GM23338 (cell line): ENCODE measurements at regions not wholly inside any gene's neighbourhood (a gene's known extent, or its start where the extent isn't known, plus 50 kb on each side); places are given as distances from the start of the nearest gene placed in this dataset.

Experiments used
- ATAC-seq: fragments of 200-7000 bp; cut with Tn5 transposase; 3 replicates; pipeline ENCODE4 v1.9.1; 2020
- DNase-seq: peaks from one replicate; pipeline ENCODE4 v3.0.0-alpha.2; 2015; ENCODE audit warnings: low spot score
- H2AFZ ChIP-seq: fragments of 200-600 bp; sonication (generic); 2 replicates; pipeline ENCODE4 v1.8.0; 2016; ENCODE audit warnings: antibody characterized with exemption, mild to moderate bottlenecking, moderate library complexity
- H3F3A ChIP-seq: fragments of 200-600 bp; sonication (generic); replicated peaks from 2 replicates; pipeline ENCODE4 v1.8.0; 2017; ENCODE audit warnings: antibody characterized with exemption, mixed run types, low read depth
- H3K27ac ChIP-seq: fragments of 200-600 bp; sonication (generic); 2 replicates; pipeline ENCODE4 v1.6.1; 2016; ENCODE audit warnings: low read depth
- H3K27me3 ChIP-seq: fragments of 200-600 bp; sonication (generic); 2 replicates; pipeline ENCODE4 v1.8.0; 2016; ENCODE audit warnings: mild to moderate bottlenecking, mixed run types, moderate library complexity; ENCODE audit not compliant: insufficient read depth
- H3K36me3 ChIP-seq: fragments of 200-600 bp; sonication (generic); 2 replicates; pipeline ENCODE4 v1.8.0; 2016; ENCODE audit warnings: mild to moderate bottlenecking; ENCODE audit not compliant: insufficient read depth
- H3K4me1 ChIP-seq: fragments of 200-600 bp; sonication (generic); 2 replicates; pipeline ENCODE4 v1.8.0; 2016; ENCODE audit warnings: mild to moderate bottlenecking, moderate library complexity; ENCODE audit not compliant: insufficient read depth
- H3K4me2 ChIP-seq: fragments of 200-600 bp; sonication (generic); 2 replicates; pipeline ENCODE4 v1.7.1; 2017; ENCODE audit warnings: mixed run types
- H3K4me3 ChIP-seq: fragments of 200-600 bp; sonication (generic); 2 replicates; pipeline ENCODE4 v1.6.1; 2016; ENCODE audit warnings: mixed run types
- H3K79me2 ChIP-seq: fragments of 200-600 bp; sonication (generic); replicated peaks from 2 replicates; pipeline ENCODE4 v1.8.0; 2017; ENCODE audit warnings: mild to moderate bottlenecking; ENCODE audit not compliant: insufficient read depth
- H3K9me2 ChIP-seq: fragments of 200-600 bp; sonication (generic); 2 replicates; pipeline ENCODE4 v1.8.0; 2017; ENCODE audit not compliant: insufficient read depth
- H4K20me1 ChIP-seq: fragments of 200-600 bp; sonication (generic); replicated peaks from 2 replicates; pipeline ENCODE4 v1.8.0; 2017; ENCODE audit warnings: mild to moderate bottlenecking; ENCODE audit not compliant: insufficient read depth
- H3K27ac Mint-ChIP-seq: 2 replicates; pipeline ENCODE4 v1.8.0; 2020; ENCODE audit warnings: inconsistent platforms, mild to moderate bottlenecking, moderate library complexity, mixed read lengths
- H3K27me3 Mint-ChIP-seq: 3 replicates; pipeline ENCODE4 v1.8.0; 2022; ENCODE audit warnings: low read depth, mild to moderate bottlenecking, moderate library complexity, mixed read lengths, inconsistent platforms; ENCODE audit not compliant: insufficient read depth, poor library complexity
- H3K36me3 Mint-ChIP-seq: 3 replicates; pipeline ENCODE4 v1.8.0; 2021; ENCODE audit warnings: low read depth, mild to moderate bottlenecking, inconsistent platforms, moderate library complexity, mixed read lengths
- H3K4me1 Mint-ChIP-seq: 3 replicates; pipeline ENCODE4 v1.8.0; 2020; ENCODE audit warnings: mild to moderate bottlenecking, inconsistent platforms, mixed read lengths
- H3K4me3 Mint-ChIP-seq: 3 replicates; pipeline ENCODE4 v1.8.0; 2021; ENCODE audit warnings: moderate library complexity, mild to moderate bottlenecking, inconsistent platforms, mixed read lengths
- H3K9me3 Mint-ChIP-seq: 3 replicates; pipeline ENCODE4 v1.8.0; 2020; ENCODE audit warnings: moderate library complexity, mild to moderate bottlenecking, inconsistent platforms, mixed read lengths
- CREB1 ChIP-seq: fragments of 250-450 bp; sonication (Bioruptor Pico); IDR thresholded peaks from 2 replicates; pipeline ENCODE4 v1.5.0; 2020; ENCODE audit warnings: low read depth, mild to moderate bottlenecking, moderate library complexity
- CTCF ChIP-seq, 2 experiments: fragments of 200-600 bp in 1 of 2; sonication (generic) in 1 of 2; conservative IDR thresholded peaks; 2 replicates each; pipeline versions ENCODE4 v1.5.1 to v1.6.1; 2016 to 2017; ENCODE audit warnings: antibody characterized with exemption in 2 of 2, low read depth in 2 of 2, mild to moderate bottlenecking in 2 of 2, moderate library complexity in 1 of 2
- ETS1 ChIP-seq: IDR thresholded peaks from 2 replicates; pipeline ENCODE4 v1.6.1; 2016; ENCODE audit warnings: antibody characterized with exemption
- EZH2phosphoT487 ChIP-seq: fragments of 200-600 bp; sonication (generic); IDR thresholded peaks from one replicate; pipeline ENCODE4 v1.8.1; 2018; ENCODE audit warnings: antibody characterized with exemption; ENCODE audit not compliant: unreplicated experiment
- JUNB ChIP-seq: IDR thresholded peaks from one replicate; pipeline ENCODE4 v1.6.1; 2016; ENCODE audit warnings: antibody characterized with exemption; ENCODE audit not compliant: unreplicated experiment
- NANOG ChIP-seq: IDR thresholded peaks from 2 replicates; pipeline ENCODE4 v1.6.1; 2016; ENCODE audit warnings: antibody characterized with exemption, borderline replicate concordance
- POLR2AphosphoS5 ChIP-seq: IDR thresholded peaks from 2 replicates; pipeline ENCODE4 v1.6.1; 2016; ENCODE audit warnings: antibody characterized with exemption, low read depth
- ZNF331 ChIP-seq: fragments of 250-450 bp; sonication (Bioruptor Pico); IDR thresholded peaks from 2 replicates; pipeline ENCODE4 v1.5.0; 2020; ENCODE audit warnings: low read depth, mild to moderate bottlenecking, moderate library complexity
- ZNF462 ChIP-seq: fragments of 250-450 bp; sonication (Bioruptor Pico); IDR thresholded peaks from 2 replicates; pipeline ENCODE4 v1.5.0; 2020; ENCODE audit warnings: mild to moderate bottlenecking, moderate library complexity

- TF ChIP-seq NANOG (no peak), JUNB (no peak), CTCF (conservative IDR thresholded peaks at IDR 0.05; ENCODE audit: low read depth in 2 of 2) (no peak)
Observed at GRCh38 chr18:65464361-65464760, 286.5 kb upstream of the CDH7 start (continued).

GRCh38 chr18:65459741-65460140, 291.1 kb upstream of the CDH7 start:
- TF ChIP-seq CREB1 (CRISPR knock-in tag) (no peak), EZH2phosphoT487 (no peak), POLR2AphosphoS5 (no peak), CTCF (conservative IDR thresholded peaks at IDR 0.05; ENCODE audit: low read depth in 2 of 2) (no peak)
- H3K4me3 ChIP-seq: no peak overlapping the region
- H3K9me3 Mint-ChIP-seq: no peaks in the 10 kb centered on the region
- H2AFZ ChIP-seq: no peak overlapping the region; the same call in 1 of the 2 replicates
- DNase-seq (no peak), ATAC-seq (no peak)
- no peaks in the 10 kb centered on the region for H4K20me1 ChIP-seq
- no peak overlapping the region for H3K4me3 Mint-ChIP-seq
- H3K36me3 Mint-ChIP-seq: no peaks in the 10 kb centered on the region
- no peaks in the 10 kb centered on the region for H3K4me1 Mint-ChIP-seq
- no peaks in the 10 kb centered on the region for H3K79me2 ChIP-seq
- no peaks in the 10 kb centered on the region for H3K4me1 ChIP-seq
- no peak overlapping the region for H3K27ac ChIP-seq
- no peak overlapping the region for H3K27ac Mint-ChIP-seq
- no peaks in the 10 kb centered on the region for H3F3A ChIP-seq
- no peaks in the 10 kb centered on the region for H3K9me2 ChIP-seq
- no peaks in the 10 kb centered on the region for H3K36me3 ChIP-seq
- no peaks in the 10 kb centered on the region for H3K27me3 ChIP-seq
- no peaks in the 10 kb centered on the region for H3K27me3 Mint-ChIP-seq
- no peak overlapping the region for H3K4me2 ChIP-seq

GRCh38 chr18:65458871-65459270, 291.9 kb upstream of the CDH7 start:
- DNase-seq: no peak
- H3K9me3 Mint-ChIP-seq: no peaks in the 10 kb centered on the region
- ATAC-seq: no peak
- TF ChIP-seq NANOG: no peak
- no peak for TF ChIP-seq ZNF331 (CRISPR knock-in tag)
- no peak for TF ChIP-seq ETS1
- no peak for TF ChIP-seq CREB1 (CRISPR knock-in tag)
- TF ChIP-seq ZNF462 (CRISPR knock-in tag): no peak
- TF ChIP-seq JUNB: no peak
- no peak for TF ChIP-seq POLR2AphosphoS5

More at GRCh38 chr18:65458871-65459270, 291.9 kb upstream of the CDH7 start:
- H3K27me3 Mint-ChIP-seq: no peaks in the 10 kb centered on the region
- H3F3A ChIP-seq: no peaks in the 10 kb centered on the region
- no peaks in the 10 kb centered on the region for H3K36me3 ChIP-seq
- H3K27me3 ChIP-seq: no peaks in the 10 kb centered on the region
- H3K36me3 Mint-ChIP-seq: no peaks in the 10 kb centered on the region
- no peaks in the 10 kb centered on the region for H3K79me2 ChIP-seq
- H3K4me1 Mint-ChIP-seq: no peaks in the 10 kb centered on the region
- no peaks in the 10 kb centered on the region for H4K20me1 ChIP-seq
- no peak overlapping the region for H3K27ac ChIP-seq
- H3K4me1 ChIP-seq: no peaks in the 10 kb centered on the region
- H3K9me2 ChIP-seq: no peaks in the 10 kb centered on the region
- H3K4me2 ChIP-seq: no peak overlapping the region
- no peak overlapping the region for H2AFZ ChIP-seq
- H3K4me3 ChIP-seq: no peak overlapping the region
- no peak overlapping the region for H3K4me3 Mint-ChIP-seq
- H3K27ac Mint-ChIP-seq: no peak overlapping the region
